ENCODE measurements at regions not wholly inside any gene's neighbourhood (a gene's known extent, or its start where the extent isn't known, plus 50 kb on each side); places are given as distances from the start of the nearest gene placed in this dataset.

GRCh38 chr4:19711871-19712270 lies 539.8 kb upstream of the SLIT2 start:
- DNase-seq (ENCODE audit: low read depth in 2 of 2): no peak

DNA sequence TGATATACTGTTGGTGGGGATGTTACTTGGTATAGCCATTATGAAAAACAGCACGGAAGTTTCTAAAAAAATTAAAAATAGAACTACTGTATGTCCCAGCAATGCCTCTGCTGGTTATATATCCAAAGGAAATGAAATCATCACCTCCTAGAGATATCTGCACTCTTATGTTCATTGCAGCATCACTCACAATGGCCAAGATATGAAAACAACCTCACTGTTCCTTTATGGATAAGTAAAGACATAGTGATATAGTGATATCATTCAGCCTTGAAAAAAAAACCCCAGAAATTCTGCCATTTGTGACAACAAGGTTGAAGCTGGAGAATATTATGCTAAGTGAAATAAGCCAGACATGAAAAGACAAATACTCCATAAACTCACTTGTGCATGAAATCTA lies 543.8 kb upstream of the SLIT2 start:
- no peak for DNase-seq (ENCODE audit: low read depth in 2 of 2)

- no peak for DNase-seq (ENCODE audit: low read depth in 2 of 2)
These were observed 548.3 kb upstream of the SLIT2 start for GRCh38 chr4:19703391-19703790.

DNA sequence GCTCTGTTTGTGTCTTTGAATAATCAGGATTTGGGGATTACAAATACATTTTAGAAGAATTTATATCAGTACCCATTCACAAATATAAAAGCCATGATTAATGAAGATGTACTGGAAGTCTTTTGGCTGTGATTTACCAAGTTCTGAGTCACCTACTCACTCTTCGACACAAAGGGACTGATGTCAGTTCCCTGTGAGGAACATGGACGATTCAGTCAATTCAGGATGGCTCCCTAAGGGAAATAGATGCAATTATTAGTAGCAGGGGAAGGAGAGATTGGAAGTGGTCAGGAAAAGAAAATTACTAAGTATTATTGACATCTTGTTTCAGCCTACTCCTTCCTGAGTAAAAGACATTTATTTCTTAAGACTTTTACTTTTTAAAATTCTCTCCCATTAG lies 550.7 kb upstream of the SLIT2 start:
- DNase-seq (ENCODE audit: low read depth in 2 of 2): no peak

DNA sequence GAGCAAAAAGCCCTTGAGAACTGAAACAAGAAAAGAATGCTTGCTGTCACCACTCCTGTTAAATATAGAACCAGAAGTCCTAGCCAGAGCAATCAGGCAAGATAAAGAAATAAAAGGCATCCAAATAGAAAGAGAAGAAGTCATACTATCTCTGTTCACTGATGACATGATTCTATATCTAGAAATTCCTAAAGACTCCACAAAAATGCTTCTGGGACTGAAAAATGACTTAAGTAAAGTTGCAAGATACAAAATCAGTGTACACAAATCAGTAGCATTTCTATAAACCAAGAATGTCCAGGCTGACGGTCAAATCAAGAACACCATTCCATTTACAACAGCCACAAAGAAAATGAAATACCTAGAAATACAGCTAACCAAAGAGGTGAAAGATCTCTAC lies 552.7 kb upstream of the SLIT2 start:
- DNase-seq (ENCODE audit: low read depth in 2 of 2): no peak

DNA sequence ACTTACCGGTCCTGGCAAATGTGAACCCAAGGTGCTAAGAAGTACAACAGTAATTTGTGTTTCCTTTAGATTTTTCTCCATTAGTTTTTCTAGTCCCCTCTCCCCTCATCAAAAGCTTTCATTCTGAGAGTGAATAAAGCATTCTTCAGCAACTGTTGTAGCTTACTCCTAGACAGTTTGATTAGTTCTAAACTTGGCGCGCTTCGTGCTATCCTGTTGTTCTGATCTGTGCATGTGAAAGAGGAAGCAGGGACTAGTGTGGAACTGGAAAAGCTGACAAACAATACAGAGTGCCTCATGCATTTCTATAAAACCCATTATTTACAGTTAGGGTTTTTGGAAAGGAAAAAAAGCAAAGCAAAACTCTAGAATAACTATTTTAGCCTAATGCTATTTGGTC lies 556.9 kb upstream of the SLIT2 start:
- DNase-seq (ENCODE audit: low read depth in 2 of 2): no peak

DNA sequence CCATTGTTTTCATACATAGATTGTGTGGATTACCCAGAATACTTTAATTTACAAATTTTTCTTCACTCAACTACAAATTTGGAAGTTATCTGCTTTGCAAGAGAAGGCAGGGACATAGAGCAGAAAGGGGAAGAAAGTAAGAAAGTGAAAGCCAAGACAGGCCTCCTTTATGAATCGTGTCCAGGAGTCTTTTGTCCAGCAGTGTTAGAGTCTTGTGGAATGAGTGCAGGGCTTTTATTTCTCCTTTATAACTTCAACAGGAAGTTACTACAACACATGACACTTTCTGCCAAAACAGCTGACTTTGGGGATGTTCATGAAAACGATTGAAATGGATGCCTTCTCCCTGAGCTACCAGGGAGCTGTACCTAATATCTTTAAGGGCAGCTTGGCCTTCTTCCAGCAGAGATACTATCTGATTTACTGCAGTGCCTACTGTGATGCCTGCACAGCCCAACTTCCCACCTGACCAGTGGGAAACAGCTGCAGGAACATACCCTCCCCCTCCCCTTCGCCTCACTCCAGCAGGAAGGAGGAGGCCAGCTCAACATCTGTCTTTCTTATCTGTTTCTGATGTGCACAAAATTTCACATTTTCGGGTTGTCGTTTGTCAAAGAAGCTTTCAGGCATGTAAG lies 557.7 kb upstream of the SLIT2 start:
- no peak for DNase-seq (ENCODE audit: low read depth in 2 of 2)

DNA sequence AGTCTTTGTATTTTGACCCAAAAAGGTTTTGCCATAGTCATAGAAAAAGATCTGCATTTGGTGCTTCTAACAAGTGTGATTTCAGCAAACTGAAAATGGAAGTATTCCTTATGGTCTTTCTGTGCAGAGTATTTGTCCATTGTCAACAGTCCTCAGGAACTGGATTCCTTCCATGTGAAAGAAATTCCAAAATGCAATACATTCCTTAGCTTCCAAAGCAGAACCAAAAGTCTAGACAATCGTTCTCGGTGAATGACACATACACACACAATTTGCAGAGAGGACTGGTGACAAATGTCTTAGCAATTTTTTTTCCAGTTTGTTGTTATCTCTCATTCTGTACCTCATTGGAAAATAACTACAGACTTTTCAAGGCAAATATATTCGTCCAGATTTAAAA lies 562.2 kb upstream of the SLIT2 start:
- DNase-seq (ENCODE audit: low read depth in 2 of 2): no peak

DNA sequence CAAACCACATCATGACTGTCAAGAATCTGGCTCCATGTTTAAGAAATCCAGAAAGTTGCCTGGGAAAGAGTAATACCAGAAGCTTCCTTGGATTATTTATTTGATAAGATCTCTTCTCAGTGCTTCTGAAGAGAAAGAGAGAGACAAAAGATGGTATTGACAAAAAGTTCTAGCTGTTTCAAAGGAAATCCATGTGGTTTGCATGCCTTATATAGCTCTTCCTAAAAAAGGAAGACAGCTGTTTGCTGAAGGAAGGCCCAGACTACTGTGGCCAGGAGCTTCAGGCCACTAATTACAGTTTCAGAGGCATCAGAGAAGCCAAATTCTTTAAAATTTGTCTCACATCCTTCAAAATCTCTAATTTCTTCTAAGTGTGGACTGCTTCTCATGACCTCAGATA lies 565.2 kb upstream of the SLIT2 start:
- no peak for DNase-seq (ENCODE audit: low read depth in 2 of 2)

GRCh38 chr4:19684084-19684483 lies 567.6 kb upstream of the SLIT2 start:
- no peak for DNase-seq (ENCODE audit: low read depth in 2 of 2)

- no peak for DNase-seq (ENCODE audit: low read depth in 2 of 2)
These were observed 568.3 kb upstream of the SLIT2 start for GRCh38 chr4:19683426-19683825.

DNA sequence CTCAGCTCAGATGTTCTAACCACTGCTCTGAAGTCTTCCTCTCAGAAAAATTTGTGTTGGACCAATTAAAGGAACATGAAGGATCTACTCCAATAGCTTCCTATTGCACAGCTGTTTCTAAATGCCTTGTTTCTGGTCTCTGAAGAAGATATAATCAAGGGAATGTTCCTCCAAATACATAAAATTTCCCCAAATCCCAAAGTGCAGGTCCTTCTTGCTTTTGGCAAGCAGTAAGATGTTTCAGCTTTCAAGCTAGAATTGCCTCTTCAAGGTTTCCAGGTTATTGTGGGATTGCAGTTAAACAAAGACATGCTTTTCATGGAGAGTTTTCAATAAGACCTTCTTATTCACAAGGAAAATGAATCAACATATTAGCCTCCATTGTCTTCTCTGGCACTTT lies 574.5 kb upstream of the SLIT2 start:
- no peak for DNase-seq (ENCODE audit: low read depth in 2 of 2)

GRCh38 chr4:19675172-19675811 lies 576.4 kb upstream of the SLIT2 start:
- no peak for DNase-seq (ENCODE audit: low read depth in 2 of 2)

DNA sequence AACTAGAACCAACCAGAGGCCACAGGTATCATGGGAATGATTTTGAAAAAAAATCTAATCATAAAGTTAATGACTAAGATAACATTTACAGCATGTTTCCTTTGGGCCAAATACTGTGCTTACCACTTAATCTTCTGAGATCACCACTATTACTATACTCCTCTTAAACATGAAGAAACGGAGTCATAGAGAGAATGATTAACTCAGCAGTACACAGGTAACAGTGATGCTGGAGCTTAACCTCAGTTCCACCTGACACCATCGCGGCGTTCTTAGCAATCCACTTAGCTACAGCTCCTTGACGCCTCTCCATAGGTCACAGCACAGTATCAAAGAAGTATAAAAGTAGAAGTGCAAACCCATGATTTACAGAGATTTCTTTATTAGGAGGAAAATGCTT lies 592.6 kb upstream of the SLIT2 start:
- DNase-seq (ENCODE audit: low read depth in 2 of 2): no peak

- DNase-seq (ENCODE audit: low read depth in 2 of 2): no peak
These were observed 593.8 kb upstream of the SLIT2 start for GRCh38 chr4:19657856-19658255.

GRCh38 chr4:19655666-19656065 lies 596.0 kb upstream of the SLIT2 start:
- no peak for DNase-seq (ENCODE audit: low read depth in 2 of 2)

DNA sequence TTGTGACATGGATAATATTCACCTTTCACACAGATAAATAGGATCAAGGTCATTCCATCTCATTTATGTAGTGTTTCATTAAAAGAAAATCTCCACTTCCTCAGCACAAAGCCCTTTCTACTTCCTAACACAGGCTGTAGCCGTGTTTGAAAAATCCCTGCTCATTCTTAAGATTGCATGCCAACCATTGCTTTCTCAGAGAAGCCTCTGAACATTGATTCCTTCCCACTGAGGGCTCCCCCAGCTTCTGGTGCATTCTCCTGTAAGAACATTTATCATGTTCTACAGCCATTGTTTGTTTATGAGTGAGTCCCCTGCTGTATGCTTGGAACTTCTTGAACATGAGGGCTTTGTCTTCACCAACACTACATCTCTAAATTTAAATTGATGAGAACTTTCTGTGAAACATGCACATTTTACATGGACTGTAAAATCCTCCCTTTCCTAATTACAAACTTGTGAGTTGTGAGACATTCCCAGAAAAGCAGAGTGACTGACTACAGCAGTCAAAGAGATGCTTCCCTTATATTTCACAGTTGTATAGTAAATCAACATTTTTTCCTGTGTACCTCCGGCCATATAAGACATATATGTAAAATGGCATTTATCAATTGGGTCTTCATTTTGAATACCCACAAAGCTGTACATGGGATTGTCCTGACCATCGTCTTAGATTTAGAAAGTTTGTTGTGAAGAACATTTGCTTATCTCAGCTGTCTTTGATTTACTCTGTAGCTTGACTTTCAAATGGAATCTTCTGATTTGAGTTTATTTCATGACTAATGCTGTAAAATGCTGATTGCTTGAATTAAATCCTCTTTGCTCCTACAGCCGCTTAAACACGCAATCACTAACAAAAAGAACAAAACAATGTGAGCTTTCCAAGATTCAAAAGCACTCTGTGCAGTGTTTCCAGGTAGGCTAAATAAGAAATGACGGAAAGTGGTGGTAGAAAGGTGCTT lies 600.5 kb upstream of the SLIT2 start:
- no peak for DNase-seq (ENCODE audit: low read depth in 2 of 2)

DNA sequence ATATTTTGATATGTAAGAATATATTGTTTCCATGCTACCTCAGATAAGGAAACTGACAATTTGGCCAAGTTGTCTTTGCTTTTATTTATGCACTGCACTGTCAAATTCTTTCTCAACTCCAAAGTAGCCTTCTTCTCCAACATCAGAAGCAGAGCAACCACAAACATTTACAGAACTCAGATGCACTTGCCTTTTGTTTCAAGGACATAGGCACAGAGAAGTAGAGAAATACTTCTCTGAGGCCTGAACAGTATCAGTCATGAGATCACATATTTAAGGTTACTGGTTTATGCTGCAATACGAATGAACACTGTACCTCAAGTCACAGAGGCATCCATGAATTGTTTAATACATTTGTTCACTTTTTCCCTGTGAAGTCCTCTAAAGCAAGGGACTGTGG lies 606.1 kb upstream of the SLIT2 start:
- DNase-seq (ENCODE audit: low read depth in 2 of 2): no peak

DNA sequence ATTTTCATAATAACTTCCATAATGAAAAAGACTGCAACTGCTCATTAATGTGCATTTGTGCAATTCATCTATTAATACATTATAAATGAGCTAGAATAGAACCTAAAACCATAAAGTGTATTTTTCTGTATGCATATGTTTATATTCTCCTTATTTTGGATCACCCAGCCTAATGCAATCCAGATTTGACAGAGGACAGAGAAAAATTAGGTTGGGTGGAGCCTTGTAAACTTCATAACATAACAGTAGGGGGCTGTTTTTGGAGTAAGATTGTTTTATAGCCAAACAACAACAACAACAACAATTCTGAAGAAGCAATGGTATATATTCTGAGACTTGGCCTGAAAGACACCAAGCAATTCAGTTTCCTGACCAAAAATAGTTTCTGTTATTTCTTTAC lies 615.3 kb upstream of the SLIT2 start:
- no peak for DNase-seq (ENCODE audit: low read depth in 2 of 2)

DNA sequence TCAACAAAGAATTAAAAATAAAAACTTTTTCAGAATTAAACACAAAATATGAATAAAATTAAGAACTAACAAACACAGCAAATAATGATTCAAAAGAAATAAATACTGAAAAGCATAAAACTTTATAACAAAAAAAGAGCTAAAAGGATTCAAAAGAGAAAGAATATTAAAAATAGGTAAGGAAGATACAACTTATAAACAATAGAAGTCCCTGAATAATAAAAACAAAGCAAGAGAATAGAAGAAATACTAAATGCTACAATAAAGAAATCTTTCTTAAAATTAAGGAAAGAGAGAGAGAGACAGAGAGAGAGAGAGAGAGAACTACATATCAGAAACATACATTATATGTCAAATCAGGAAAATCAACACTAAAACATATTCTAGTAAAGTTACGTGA lies 619.9 kb upstream of the SLIT2 start:
- DNase-seq (ENCODE audit: low read depth in 2 of 2): no peak

DNA sequence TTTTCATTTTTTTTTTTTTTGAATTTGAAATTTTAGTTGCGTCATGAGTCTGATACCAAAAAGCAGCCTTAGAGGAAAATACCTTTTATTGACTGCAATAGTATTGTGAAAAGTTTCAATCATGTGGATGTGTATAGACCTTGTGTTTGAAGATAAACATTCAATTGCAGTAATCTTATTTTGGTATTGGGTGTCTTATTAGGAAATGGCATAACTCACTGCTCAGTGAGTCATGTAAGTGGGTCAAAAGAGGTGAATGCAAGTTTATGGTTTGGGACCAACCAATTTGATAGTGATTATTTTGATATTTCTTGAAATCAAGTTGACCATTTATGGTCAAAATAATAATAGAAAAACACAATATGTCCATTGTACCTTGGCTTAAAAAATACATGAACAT lies 627.8 kb upstream of the SLIT2 start:
- DNase-seq (ENCODE audit: low read depth in 2 of 2): no peak

GRCh38 chr4:19615086-19615689 lies 636.5 kb upstream of the SLIT2 start:
- DNase-seq (ENCODE audit: low read depth in 2 of 2): no peak

All from stimulated activated CD4-positive, alpha-beta T cell treated with anti-CD3 and anti-CD28 coated beads, Interleukin-4, amount 100 ng/mL, for 48 hours (primary cell).